Right kidney (tissue), 1 donor: ENCODE measurements at regions not wholly inside any gene's neighbourhood (a gene's known extent, or its start where the extent isn't known, plus 50 kb on each side); places are given as distances from the start of the nearest gene placed in this dataset.
"Not testable (repeated sequence)": the region's sequence is repeated elsewhere in the genome, so short reads cannot be mapped to it uniquely, and the experiment has no call there.

ENCODE experiments used
- DNase-seq: peaks from one replicate; pipeline ENCODE4 v3.0.0-alpha.2; 2016

DNA sequence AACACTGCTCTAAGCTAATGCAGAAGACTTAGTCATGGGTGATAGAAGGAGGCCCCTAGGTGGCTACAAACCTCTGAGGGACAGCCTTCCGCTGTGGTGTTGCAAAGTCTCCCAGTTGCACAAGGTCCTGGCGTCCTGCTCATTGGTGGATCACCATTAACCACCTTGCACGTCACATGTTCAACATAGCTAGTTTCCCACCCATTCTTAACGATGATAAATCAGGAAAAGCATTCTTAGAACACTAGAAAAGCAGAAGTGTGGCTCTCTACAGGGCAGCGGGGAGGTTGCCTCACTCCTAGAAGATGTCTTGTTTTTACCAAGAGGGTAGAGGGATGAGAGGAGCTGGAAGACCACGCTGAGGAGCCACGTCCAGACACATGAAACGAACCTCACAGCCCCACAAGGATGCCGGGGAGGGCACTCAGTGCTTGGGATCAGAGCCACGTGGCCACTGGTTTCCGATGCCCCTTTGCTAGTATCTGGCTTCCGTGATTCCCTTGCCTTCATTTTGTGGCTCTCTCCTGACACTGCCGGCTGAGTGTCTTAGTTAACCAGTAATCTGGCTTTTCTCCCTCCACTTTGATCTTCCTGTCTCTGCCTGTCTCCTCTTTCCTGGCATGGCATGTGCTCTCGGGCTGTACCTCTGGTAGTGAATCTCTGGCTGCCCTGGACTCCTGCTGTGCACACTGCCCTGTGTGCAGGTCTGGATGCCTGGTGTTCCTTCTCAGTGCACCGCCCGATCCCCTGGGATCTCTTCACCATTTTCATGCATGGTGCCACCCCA, 91.4 kb upstream of the NEDD9 start:
- no peak for DNase-seq

DNA sequence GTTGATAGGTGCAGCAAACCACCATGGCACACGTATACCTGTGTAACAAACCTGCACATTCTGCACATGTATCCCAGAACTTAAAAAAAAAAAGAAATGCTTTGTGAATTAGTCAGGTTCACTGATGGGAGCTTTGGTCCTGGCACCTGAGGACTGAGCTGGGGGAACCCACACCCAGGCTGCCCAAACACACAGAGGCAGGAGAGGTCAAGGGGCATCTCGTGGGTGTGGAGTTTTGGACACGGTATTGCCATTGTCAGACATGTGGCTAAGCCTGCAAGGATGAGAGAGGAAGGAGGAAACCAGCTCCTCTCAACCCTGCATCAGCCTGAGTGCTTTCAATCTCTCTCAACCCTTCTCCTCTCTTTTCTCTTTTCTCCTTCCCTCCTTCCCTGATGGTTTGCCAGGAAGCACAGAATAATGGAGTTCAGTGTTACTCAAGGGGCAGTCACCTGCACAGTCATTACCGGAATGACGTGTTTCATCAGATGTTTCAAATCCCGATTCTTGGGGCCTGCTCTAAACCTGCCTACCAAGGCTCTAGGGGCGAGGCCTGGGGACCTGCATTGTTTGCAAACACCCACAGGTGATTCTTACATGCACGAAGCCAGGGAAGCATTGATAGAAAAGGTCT, 89.9 kb upstream of the NEDD9 start:
- no peak for DNase-seq

DNA sequence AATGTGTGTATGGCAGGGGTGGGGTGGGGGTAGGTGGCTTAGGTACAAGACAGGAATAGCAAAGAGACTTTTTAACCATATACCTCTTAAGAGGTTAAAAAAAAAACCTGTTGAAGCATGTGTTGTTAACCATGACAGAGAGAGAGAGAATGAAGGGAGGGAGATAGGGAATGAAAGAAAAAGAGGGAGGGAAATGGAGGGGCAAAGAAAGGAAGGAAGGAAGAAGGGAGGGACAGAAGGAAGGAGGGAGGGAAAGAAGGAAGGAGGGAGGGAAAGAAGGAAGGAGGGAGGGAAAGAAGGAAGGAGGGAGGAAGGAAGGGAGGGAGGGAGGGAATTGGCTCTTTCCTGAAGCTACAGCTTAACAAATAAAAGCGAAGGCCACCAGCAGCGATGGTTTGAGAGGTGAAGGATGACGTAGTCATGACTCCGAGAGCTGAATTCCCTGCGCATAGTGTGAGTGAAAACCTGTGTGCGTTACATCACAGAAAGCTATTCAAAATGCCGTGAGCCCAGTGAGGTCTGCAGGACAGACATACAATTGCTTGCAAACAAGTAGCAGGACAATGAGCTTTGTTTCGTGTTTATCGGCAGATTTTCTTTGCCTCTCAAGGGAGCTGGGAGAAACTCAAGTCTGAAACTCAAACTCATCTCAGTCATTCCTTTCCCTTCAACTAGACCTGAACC, 88.6 kb upstream of the NEDD9 start:
- no peak for DNase-seq

DNA sequence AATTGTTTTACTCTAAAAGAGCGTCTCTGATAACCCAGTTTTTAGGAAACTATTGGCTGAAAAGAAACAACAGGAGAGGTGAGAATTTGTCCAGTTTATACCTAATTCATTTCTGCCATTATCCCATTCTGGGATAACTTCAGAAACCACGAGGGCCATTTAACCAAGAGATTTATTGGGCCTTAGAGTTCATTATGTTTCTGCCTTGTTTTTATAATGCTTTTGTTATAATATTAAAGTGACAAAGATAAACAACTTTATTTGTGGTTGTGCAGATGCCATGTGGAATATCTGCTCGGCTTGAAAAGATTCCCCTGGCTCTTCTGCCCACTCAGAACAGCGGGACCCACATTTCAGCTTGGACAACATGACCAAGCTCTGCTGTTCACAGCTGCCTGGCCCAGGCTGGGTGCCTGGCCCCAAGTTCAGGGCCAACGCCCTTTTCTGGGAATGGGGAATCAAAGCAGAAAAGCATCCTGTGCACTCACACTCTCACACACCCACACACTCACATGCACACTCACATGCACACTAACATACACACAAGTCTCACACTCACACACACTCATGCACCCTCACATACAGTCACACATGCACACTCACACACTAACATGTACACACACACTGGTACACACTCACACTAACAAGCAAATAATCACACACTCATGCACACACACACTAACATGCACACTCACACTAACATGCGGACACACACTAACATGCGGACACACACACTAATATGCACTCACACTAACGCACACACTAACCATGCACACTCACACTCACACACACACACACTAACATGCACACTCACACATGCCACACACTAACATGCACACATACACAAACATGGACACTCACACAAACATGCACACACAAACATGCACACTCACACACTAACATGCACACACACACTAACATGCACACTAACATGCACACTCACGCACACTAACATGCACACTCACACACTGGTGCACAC, 86.7 kb upstream of the NEDD9 start:
- DNase-seq: no peak

DNA sequence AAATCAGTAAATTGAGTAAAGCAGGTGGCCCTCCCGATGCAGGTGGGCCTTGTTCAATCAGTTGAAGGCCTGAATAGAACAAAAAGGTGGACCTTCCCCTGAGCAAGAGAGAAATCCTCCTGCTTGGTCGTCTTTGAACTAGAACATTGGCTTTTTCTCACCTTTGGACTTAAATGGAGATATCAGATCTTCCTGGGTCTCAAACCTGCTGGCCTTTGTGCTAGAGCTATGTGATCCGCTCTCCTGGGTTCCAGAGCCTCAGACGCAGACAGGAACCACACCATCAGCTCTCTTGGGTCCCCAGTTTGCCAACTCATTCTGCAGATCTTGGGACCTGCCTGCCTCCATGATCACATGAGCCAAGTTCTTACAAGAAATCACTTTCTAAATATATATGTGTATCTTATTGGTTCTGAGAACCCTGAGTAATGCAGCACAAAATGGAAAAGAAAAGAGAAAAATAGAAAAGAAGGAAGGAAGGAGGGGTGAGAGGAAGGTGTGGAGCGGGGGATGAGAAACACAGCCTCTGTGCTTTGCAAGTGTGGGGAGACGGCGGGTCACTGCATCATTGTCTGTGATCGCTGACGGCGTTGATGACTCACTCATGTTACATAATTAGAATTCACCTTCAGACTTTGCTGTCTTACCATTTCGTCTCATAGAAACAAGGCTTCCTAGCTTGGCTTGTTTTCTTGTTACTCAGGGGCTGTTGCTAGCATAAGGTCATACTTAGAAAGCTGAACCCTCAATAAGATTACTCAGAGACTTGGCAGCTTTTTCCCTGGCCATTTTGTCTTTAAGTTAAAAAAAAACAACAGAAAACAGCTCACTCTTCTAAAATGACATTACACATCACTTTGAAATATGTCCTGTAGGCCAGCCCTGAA, 85.7 kb upstream of the NEDD9 start:
- no peak for DNase-seq

DNA sequence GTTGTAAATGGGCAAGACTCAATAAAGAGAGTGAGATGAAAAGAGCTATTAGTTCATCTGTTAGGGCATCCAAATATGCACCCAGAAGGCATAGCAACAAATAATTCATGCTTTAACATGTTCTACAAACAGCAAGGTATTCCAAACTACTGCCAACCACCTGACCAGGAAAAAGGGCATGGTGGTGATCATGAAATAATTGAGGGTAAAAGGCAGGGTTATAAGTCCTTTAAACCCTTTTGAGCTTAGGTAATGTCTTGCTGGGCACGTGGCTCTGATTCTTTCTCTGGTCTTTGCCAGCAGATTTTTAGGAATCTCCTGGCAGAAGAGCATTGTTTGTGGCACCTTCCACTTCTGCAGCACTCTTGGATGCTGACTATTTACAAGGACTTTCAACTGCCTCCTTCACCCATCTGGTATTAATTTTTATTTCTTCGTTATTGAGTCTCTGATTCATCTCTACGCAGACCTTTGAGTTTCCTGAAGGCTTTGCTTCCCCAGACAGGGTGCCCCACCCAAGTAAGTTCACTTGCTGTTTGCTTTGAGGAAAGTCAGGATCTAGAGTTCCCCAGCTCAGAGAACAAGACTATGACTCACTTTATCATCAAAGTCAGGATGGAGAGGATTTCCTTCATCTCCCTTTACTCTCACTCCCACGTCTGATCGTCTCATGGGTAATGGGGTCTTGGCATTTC, 83.4 kb upstream of the NEDD9 start:
- DNase-seq: no peak

DNA sequence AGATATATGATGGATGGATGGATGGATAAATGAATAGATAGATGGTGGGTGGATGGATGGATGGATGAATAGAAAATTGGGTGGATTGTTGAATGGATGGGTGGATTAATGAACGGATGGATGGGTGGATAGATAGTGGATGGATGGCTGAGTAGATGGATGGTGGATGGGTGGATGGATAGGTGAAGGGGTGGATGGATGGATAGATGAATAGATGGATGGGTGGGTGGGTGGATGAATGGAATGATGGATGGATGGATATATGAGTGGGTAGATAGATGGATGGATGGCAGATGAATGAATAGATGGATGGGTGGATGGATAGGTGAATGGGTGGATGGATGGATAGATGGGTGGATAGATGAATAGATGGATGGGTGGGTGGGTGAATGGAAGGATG, 80.7 kb upstream of the NEDD9 start:
- no peak for DNase-seq

DNA sequence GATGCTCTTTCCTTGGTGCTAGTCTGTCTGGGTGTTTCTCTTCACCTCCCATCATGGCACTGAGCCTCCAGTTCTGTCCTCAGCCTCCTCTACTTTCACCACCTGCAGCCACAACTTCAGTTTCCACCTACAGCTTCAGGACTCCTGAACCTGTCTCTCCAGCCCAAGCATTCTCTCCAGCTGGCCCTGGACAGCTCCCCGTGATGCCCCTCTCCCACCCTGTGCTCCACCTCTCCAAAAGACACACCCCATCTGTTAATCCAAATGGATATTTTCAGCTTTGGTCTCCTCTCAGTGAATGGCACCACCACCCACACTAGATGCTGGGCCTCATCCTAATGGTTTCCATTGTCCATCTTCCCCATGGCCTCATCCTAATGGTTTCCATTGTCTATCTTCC, 79.5 kb upstream of the NEDD9 start:
- DNase-seq: no peak

DNA sequence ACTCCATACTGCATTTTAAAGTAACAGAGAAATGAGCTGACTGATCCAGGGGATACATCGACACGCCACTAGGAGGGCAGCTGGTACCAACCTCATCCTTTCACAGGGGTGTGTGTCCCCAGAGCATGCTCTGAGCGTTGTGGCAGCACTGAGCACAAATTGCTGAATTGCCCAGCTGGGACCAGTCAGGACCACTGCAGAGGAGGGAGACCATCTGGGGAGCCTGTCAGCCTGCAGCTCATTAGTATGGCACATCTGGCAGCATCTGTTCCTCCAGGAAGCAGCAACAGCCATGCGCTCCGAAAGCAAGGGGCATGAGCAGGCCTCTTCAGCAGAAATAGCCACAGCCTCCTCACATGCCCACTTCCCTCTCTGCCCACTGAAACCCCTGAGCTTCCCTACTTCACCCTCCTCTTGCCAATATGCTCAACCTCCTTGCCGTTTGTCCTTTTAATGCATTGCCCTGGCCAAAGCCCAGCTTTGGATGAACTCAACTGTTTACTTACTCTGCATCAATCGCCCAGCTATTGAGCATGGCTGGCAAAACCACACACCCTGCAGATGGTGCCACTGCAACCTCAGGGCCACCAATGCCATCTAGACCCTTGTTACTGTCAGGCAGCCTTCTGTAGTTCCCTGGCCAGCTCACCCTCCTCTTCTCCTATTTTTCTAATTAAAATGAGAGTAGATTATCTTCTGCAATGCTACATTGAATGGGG, 77.6 kb upstream of the NEDD9 start:
- DNase-seq: no peak

DNA sequence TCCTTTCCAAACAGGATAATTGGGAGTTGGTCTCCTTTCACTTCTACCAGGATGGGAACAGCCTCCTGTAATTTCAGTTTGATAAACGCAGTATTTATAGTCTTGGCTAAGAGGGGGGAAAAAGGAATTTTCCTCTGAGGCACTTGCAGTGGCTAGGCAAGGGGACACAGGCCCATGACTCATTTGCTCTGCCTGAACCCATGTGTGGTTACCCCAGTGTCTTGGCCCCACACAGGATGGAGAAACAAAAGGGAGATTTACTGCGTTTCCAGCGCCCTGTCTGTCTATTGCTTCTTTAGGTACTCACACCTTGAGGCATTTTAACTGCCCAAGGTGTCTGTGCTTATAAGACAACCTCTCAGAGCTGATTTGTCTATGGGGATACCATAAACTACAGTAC, 74.8 kb upstream of the NEDD9 start:
- DNase-seq: no peak

DNA sequence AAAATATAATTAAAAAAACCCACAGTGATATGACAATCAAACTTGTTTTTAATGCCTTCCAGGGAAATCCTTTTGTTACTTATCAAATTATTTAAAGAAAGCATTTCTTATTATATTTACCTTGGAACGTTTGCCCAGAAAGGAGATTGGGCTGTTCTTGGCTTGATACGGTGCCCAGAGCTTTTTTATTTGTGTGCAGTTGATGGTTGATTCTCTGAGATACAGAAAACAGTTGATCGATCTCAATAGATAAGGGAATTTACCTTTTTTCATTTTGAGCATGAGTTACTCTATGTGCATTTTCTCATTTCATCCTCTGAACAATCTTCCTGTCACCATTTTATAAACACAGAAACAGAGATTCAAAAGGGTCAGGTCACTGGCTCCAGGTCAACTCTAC, 72.5 kb upstream of the NEDD9 start:
- no peak for DNase-seq

DNA sequence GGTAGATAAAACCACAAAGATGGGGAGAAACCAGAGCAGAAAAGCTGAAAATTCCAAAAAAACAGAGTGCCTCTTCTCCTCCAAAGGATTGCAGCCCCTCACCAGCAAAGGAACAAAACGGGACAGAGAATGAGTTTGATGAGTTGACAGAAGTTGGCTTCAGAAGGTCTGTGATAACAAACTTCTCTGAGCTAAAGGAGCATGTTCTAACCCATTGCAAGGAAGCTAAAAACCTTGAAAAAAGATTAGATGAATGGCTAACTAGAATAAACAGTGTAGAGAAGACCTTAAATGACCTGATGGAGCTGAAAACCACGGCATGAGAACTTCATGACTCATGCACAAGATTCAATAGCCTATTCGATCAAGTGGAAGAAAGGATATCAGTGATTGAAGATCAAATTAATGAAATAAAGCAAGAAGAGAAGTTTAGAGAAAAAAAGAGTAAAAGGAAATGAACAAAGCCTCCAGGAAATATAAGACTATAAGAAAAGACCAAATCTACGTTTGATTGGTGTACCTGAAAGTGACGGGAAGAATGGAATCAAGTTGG, 67.5 kb upstream of the NEDD9 start:
- DNase-seq: not testable (repeated sequence)

DNA sequence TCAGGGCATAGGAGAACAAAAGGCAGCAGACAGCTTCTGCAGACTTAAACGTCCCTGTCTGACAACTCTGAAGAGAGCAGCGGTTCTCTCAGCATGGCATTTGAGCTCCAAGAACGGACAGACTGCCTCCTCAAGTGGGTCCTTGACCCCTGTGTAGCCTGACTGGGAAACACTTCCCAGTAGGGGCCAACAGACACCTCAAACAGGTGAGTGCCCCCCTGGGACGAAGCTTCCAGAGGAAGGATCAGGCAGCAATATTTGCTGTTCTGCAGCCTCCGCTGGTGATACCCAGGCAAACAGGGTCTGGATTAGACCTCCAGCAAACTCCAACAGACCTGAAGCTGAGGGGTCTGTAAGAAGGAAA, 66.9 kb upstream of the NEDD9 start:
- not testable (repeated sequence) for DNase-seq

DNA sequence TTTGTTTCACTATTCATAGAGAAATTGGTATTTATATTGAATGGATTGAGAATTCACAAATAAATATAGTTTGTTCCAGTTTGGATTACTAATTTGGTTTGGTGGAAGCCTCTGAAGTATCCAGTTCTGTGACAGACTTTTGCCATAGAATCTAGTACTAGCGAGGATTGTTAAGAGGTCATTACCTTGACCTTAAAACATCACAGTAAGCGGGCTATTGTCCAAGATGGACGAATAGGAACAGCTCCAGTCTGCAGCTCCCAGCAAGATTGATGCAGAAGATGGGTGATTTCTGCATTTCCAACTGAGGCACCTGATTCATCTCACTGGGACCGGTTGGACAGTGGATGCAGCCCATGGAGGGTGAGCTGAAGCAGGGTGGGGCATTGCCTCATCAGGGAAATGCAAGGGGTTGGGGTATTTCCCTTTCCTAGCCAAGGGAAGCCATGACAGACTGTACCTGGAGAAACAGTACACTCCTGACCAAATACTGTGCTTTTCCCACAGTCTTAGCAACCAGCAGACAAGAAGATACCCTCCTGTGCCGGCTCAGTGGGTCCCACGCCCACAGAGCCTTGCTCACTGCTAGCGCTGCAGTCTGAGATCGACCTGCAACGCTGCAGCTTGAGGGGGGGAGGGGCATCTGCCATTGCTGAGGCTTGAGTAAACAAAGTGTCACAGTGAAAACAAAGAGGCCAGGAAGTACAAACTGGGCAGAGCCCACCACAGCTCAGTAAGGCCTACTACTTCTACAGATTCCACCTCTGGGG, 66.4 kb upstream of the NEDD9 start:
- DNase-seq: no peak

DNA sequence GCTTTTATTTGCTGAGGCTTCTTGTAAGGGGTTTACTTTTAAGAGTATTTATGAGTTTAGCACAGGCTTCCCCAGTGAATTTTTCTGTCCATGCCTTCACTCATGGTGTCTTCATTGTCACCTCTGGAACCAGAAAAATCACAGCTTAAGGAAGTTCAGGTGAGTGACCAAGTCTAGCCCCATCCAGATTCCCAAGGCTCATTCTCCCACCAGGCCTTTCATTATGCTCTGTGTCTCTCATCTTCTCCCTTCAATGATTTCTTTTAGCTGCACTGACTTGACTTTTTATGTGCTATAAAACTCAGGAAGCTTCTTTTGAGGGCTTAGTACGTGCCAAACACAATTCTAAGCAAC, 64.9 kb upstream of the NEDD9 start:
- no peak for DNase-seq

DNA sequence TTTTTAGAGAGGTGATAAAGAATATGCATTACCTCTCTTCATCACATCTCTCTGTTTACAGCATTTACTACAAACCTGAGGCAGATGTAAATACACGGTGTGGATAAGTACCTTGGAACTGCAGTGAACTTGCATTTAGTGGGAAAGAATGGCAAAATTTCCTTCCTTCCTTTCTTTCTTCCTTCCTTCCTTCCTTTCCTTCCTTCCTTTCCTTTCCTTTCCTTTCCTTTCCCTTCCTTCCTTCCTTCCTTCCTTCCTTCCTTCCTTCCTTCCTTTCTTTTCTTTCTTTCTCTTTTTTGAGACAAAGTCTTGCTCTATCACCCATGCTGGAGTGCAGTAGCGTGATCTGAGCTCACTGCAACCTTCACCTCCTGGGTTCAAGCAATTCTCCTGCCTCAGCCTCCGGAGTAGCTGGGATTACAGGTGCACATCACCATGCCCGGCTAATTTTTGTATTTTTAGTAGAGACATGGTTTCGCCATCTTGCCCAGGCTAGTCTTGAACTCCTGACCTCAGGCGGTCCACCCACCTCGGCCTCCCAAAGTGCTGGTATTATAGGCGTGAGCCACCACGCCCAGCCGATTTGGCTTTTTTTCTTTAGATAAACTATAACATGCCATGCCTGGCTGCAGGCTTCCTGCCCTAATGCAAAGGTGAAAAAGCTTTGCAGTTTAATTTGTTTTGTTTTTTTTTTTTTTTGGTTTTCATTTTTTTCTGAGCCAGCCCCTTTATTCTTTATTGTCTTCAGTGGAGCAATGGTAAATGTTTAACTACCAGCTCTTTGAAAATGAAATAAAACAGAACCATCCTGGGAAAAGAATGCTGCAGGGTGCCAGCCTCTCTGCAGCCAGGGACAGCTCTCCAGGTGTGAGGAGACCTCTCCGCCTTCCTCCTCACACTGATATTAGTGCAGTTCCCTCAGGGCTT, 64.2 kb upstream of the NEDD9 start:
- DNase-seq: no peak

DNA sequence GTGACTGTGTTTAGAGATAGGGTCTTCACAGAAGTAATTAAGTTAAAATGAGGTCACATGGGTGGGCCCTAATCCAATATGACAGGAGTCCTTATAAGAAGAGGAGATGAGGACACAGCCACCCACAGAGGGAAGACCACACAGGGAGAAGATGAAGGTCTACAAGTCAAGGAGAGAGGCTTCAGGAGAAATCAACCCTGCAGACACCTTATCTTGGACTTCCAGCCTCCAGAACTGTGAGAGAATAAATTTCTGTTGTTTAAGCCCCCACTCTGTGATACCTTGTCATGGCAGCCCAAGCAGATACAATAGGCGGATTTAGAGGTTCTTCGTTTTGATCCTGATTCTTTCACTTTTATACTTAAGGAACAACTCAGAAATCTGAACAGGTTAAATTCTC, 63.5 kb upstream of the NEDD9 start:
- no peak for DNase-seq

DNA sequence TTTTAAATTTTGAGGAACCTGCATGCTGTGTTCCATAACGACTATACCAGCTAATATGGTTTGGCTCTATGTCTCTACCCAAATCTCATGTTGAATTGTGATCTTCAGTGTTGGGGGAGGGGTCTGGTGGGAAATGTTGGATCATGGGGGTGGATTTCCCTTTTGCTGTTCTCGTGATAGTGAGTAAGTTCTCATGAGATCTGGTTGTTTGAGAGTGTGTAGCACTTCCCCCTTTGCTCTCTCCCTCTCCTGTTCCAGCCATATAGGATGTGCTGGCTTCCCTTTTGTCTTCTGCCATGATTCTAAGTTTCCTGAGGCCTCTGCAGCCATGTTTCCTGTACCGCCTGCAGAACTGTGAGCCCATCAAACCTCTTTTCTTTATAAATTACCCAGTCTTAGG, 61.8 kb upstream of the NEDD9 start:
- no peak for DNase-seq
